LNCaP clone FGC (cell line): ENCODE measurements at regions not wholly inside any gene's neighbourhood (a gene's known extent, or its start where the extent isn't known, plus 50 kb on each side); places are given as distances from the start of the nearest gene placed in this dataset.

Experiments
- DNase-seq: peaks from one replicate; pipeline ENCODE4 v3.0.0-alpha.2; 2011; ENCODE audit warnings: low read depth
- H3K4me3 ChIP-seq: 2 replicates; pipeline ENCODE4 v1.5.1; 2011; ENCODE audit warnings: mild to moderate bottlenecking, low read depth, low read length, control low read depth
- CTCF ChIP-seq: IDR thresholded peaks from 2 replicates; pipeline ENCODE4 v1.5.1; 2012; ENCODE audit warnings: mild to moderate bottlenecking; ENCODE audit not compliant: control insufficient read depth, insufficient read depth; ENCODE audit errors: extremely low read depth

GRCh38 chr10:2791774-2792443, 275.4 kb upstream of the PFKP start:
- no peak for DNase-seq
- no peak for TF ChIP-seq CTCF
- no peak overlapping the region for H3K4me3 ChIP-seq

GRCh38 chr10:2790396-2791188, 276.8 kb upstream of the PFKP start:
- DNase-seq, result no peak
- no peak for TF ChIP-seq CTCF
- no peak overlapping the region for H3K4me3 ChIP-seq

- TF ChIP-seq CTCF, result no peak
- no peak for DNase-seq
- H3K4me3 ChIP-seq, result no peak overlapping the region
These were observed 281.1 kb upstream of the PFKP start for GRCh38 chr10:2786251-2786650.

DNA sequence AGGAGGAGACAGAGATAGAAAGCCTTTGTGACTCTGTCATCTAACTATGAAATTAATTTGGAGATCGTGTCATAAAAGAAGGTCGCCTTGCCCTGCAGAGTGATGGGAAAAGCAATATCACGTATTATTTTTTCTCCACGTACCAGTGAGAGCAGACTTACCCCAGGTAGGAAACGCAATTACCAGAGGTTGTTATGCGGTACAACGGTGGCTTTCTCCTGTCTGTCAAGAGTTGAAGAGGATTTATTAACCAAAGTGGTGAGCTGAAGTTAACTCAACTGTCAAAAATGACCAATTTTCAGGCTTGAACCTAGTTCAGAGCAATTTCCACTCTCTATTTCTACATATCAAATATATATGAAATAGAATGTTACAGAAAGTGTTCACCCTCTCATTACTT, 282.6 kb upstream of the PFKP start:
- TF ChIP-seq CTCF, result no peak
- H3K4me3 ChIP-seq, result no peak overlapping the region
- DNase-seq, result no peak

GRCh38 chr10:2782950-2783349, 284.4 kb upstream of the PFKP start:
- no peak overlapping the region for H3K4me3 ChIP-seq
- TF ChIP-seq CTCF, result no peak
- DNase-seq, result no peak

- no peak for DNase-seq
- TF ChIP-seq CTCF, result no peak
- no peak overlapping the region for H3K4me3 ChIP-seq
These were observed 285.1 kb upstream of the PFKP start for GRCh38 chr10:2782265-2782664.
